ENCODE measurements at regions not wholly inside any gene's neighbourhood (a gene's known extent, or its start where the extent isn't known, plus 50 kb on each side); places are given as distances from the start of the nearest gene placed in this dataset.
"Not testable (repeated sequence)": the region's sequence is repeated elsewhere in the genome, so short reads cannot be mapped to it uniquely, and the experiment has no call there.

DNA sequence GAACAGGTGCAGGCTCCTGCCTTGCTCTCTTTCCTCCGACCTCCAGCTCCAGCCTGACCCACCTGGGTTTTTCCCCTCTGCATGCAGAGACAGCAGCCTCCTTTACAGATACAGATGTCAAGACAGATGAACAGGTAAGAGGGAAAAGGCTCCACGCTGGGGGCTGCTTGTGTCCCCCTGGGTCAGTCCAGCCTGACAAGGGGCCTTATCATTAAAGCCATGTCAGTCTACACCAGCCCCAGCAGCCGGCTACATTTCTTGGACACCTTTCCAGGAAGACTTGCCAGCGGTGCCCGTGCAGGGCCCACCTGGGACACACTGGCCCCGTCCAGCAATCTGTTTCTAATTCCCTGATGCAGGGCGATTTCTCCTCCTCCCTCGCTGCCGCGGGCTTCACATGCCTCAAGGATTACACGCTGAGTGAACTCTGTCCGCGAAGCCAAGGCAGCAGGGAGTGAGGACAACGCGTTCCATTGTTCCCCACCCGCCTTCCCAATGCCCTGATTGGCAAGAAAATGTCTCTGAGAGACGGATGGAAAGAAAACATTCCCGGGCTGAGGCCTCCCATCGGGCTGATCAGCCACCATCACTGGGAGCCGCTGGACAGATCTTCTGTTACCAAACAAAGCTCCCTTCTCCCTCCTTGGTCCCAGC lies 184.7 kb downstream of the C16orf95 start:
- DNase-seq (ENCODE audit: low spot score) = no peak

DNA sequence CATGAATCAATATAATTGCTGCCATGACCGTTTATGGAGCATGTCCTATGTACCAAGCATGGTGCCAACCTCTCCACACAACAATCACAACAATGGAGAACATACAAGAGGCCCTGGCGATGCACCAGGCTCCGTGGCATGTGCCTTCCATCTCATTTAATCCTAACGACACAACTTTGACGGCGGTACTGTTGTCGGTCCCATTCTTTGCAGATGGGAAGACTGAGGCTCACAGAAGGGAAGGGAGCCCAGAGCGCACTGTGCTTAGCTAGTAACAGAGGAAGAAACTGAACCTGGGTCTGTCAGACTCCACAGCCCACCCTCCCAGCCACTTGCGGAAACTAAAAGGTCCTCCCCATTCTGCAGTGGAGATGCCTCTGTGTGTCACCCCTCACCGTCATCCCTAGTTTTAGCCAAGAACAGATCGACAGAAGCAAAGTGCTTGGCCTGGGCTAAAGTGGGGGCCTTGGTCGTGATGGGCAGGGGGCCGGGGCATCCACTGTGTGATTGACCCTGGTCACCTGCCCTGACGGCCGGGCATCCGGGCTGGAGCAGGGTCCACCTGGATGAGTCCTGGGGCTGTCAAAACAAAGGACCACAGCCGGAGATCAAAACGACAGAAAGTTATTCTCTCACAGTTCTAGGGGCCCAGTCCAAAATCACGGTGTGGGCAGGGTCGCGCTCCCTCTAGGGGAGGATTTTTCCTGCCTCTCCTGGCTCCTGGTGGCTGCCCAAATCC lies 183.9 kb downstream of the C16orf95 start:
- no peak for DNase-seq (ENCODE audit: low spot score)

DNA sequence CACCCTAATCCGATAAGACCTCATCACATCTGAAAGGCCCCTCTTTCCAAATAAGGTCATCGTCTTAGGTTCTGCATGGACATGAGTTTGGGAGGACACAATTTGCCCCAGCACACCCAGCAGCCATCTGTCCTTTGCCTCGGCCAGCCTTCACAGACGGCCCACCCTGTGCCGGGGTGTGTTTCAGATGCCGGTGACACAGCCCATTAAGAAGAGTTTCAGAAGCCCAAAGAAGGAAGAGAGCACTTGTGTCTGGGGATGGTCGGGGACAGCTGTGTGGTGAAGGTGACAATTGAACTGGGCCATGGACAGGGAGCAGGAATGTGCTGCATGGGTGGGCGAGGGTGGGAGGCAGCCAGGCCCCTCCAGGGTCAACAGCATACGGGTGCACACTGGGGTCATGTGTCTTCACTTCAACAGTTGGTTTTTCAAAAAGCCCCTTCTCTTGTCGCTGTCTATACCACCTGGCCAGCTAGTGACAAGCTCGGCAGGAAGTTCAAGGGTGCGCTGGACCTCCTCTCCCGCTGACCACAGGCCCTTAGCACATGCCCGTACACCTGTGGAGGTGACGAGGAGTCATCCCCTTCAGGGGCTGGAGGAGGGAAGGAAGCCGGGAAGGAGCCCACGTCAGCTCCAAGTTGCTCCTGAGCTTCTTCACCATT lies 183.1 kb downstream of the C16orf95 start:
- DNase-seq (ENCODE audit: low spot score) = no peak

DNA sequence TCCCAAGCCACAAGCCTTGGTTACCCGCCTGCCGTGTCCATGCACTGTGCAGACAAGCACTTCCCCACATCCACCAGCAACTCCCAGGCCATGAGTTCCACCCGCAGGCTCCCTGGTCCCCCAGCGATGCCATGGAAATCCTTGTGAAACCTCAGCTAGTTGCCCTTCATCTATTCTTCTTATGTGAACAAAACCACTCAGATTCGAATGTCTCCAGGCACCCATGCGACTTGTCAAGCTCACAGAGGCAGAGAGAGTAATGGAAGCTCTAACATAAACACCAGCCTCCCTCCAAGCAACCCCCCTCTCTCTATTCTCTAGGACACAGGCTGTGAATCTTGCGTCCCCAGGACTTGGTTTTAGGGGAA lies 182.6 kb downstream of the C16orf95 start:
- no peak for DNase-seq (ENCODE audit: low spot score)

DNA sequence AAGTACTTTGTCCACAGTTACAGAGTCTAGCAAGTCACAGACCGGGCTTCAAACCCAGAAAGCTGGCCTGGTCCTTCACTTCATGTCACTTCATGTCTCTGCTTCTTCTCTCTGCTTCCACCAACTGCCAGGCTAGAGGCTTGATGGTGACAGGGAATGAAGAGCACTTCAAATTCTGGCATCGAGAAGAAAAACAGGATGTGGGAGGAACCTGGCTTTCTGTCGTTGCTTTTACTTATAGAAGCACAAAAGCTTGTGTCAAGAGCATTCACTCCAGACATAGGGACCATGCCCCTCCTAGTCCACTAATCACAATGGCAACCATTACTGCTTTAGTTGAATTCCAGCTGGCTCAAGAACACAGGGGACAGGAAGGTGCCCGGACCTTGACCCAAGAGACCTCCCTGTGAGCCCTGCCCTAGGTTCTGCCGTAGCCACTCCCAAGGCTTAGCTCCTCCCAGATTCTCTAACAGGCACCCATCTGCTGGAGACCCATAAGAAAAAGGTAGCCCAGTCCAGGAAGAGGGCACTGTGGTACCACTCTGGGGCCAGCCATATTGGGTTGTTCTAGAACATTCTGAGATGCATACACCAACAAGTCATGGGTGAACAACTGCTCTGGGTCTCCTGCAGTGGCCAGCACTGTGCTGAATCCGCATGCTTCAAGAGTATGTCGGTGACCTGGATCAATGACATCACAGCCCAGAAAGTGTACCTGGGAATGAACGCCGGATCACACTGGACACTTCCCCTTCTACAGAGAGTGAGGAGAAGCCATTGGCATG lies 181.8 kb downstream of the C16orf95 start:
- DNase-seq (ENCODE audit: low spot score) = no peak

DNA sequence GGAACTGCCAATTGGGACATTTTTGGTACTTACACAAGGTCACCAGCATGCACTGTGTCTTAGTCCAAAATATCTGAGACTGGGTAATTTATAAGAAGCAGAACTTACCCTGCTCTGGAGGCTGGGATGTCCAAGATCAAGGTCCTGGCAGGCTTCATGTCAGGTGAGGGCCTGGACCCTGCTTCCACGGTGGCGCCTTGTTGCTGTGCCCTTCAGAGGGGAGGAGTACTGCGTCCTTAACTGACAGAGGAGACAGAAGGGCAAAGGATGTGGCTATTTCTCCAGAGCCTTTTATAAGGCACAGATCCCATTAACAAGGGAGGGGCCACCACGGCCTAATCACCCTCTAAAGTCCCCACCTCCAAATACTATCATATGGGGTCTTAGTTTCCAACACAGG lies 178.9 kb downstream of the C16orf95 start:
- DNase-seq (ENCODE audit: low spot score) = no peak

DNA sequence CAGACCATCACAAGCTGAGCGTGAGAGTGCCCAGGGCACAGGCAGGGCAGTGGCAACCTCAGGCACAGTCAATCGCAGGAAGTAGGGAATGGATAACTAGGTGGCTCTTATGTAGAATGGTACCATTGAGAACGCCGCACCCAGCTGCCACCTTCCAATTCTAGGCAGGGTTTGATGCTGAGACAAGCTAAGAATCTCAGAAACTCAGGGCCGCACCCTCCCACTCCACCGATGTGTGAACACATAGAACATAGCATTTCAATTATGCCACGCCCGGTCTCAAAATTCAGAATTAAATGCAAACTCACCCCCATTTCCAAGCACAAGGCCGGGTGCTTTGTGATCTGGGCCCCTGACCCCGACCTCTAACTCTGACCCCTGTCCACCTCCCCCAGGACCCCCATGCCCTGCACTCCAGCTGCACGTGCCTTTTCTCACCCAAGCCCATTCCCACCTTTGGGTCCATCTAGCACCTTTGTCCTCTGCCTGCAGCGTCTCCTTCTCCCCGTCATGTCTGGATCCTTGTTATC lies 178.4 kb downstream of the C16orf95 start:
- DNase-seq (ENCODE audit: low spot score) = no peak

DNA sequence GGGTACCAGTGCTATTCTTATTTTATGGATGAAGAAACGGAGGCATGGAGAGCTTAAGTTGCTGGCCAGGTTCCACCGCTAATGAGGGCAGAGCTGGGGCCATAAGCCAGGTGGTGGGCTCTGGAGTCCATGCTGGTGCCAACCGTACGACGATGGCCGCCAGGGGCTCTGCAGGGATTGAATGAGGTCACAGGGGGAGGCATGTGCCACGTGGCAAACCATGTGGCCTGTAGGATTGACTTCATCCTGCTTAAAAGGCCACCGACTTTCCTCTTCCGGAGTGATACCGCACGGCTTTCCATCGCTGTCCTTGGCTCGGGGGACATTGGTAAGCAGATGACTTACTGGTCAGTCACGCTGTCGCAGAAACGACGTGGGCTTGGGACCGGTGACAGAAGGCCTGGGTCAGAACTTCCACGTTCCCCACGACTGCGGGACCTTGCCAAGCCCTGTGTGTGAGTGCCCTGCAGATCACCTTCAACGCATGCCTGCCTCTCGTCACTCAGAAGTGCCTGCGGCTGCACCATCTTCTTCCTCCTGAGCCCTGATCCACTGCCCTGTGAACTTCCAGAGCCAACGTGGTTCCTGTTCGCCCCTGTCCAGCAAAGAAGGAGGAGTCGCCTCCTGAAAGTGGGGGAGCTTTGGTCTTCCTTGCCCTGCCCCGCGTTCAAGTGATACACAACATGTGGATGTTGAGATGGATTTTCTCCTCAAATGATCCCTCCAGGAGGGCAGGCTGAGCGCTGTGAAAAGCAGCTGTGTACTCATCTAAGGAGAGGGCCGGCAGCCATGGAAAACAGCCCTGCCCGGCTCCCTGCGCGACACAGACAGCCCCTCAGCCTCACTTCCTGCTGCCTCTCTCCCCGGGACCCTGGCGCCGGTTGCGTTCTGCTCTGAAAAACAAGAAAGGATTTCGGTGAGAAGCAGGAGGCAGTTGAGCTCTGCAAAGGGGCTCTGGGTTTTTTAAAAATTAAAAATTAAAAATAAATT lies 176.7 kb downstream of the C16orf95 start:
- DNase-seq (ENCODE audit: low spot score) = no peak

DNA sequence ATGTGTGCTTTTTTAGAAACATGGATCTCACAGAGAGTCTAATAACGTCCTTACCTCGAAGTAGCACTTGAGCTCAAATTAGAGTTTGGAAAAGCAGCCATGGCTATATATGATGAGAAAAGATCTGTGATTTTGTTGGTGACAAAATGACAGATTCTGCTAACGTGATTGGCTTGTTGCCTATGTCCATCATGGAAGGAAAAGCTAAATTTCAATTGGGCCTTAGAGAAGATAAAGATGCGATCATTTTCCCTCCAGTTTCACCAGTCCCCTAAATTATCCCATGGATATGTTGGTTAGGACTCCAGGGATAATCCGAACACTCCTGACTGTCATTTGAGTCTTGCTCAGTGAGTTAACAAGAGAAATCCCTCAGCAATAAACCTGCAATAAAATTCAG lies 175.8 kb downstream of the C16orf95 start:
- DNase-seq (ENCODE audit: low spot score) = no peak

DNA sequence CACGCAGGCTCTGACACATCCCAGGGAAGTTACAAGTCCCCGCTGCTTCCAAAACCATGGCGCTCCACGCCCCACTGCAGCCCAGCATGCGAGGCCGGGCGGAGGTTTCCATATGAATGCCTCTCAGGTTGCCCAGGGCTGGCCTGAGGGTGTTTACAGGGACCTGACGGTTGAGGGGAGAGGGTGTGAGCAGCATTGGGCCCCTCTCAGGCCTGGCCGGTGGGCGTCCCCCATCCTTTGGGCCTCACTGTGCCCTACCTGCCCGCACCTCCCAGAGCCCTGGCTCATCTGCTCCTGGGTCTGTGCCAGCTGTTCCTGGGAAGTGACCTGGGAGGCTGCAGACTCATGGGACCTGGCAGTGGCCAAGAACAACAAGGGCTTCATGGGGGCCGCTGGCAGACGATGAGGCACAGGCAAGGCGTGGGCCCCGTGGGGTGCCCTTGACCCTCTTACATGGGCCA lies 173.5 kb downstream of the C16orf95 start:
- no peak for DNase-seq (ENCODE audit: low spot score)

DNA sequence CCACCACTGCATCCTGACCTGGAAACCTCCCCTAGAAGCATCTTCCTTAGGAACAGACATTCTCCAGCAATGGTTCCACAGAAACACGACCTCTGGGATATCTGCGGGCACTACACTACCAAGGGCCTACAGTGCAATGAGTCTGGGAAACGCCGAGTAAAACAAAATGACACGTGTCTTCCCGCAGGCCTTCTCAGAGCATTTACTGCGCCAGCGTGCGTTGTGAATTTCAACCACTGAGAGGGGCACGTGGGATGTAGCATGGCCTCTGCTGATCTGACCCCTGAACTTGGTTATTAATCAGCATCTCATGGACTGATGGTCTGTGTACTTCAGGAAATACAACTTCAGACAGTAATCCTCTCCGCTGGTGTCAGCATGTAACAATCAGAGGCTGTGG lies 173.0 kb downstream of the C16orf95 start:
- DNase-seq (ENCODE audit: low spot score) = no peak

DNA sequence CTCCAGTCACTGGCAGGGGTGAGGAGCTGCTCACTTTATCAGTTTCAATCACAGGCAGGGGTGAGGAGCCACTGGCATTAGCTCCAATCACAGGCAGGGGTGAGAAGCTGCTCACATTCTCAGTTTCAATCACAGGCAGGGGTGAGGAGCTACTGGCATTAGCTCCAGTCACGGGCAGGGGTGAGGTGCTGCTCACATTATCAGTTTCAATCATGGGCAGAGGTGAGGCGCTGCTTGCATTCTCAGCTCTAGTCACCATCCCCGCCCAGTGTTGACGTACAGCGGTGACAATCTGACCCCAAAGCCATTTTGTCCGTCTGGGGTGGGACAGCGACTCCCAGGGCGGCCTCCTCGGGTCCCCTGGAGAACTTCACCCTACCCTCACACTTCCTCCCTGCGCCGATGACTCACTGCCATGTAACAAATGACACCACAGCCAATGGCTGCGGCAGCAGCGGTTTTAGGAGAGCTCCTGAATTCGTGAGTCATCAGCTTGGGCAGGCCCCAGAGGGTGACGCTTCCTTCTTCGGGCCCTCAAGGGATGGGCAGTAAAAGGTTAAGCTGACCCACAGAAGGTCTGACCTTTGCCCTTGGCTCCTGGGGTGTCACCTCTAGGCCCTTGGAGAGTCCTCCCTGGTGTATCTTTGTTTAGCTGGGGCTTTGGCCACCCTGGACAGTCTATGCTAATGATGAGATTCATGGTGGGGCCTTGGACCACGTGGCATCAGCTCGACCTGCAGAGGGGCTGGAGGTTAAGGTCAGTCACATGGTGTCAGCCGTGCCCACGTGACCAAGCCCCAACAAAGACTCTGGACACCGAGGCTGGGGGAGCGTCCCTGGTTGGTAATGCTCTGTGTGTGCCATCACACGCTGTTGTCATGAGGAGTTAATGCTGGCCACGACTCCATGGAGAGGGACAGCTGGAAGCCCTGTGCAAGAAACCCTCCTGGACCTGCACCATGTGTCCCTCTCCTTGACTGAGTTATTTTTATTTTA lies 171.7 kb downstream of the C16orf95 start:
- DNase-seq (ENCODE audit: low spot score) = no peak

DNA sequence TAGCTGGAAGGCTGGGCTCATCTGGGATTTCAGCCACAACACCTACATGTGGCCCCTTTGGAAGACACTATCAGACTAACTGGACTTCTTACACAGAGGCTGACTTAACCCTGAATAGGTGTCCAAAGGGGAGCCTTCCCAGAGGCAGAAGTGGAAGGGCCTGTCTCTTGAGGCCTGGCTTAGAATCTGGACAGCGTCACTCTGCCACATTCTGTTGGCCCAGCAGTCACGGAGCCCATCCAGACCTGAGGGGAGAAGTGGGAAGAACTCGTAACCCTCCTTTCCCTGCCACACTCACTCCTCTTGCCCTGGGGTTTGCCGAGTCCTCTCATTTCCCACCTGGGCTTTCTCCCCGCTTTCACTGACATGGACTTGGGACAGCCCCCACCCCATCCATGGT lies 170.5 kb downstream of the C16orf95 start:
- no peak for DNase-seq (ENCODE audit: low spot score)

DNA sequence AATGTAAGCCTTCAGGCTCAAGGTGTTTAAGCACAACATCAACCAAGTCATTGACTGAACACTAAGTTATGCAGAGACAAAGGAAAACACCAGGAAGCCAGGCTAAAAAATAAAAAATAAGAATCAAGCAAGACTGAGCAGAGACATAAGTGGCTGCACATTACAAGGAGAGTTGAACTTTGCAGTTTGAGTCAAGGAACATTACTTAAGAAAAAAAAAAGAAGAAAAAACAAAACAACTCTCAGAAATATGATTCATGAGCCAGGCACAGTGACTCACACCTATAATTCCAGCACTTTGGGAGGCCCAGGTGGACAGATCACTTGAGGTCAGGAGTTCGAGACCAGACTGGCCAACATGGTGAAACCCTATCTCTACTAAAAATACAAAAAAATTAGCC lies 168.1 kb downstream of the C16orf95 start:
- no peak for DNase-seq (ENCODE audit: low spot score)

DNA sequence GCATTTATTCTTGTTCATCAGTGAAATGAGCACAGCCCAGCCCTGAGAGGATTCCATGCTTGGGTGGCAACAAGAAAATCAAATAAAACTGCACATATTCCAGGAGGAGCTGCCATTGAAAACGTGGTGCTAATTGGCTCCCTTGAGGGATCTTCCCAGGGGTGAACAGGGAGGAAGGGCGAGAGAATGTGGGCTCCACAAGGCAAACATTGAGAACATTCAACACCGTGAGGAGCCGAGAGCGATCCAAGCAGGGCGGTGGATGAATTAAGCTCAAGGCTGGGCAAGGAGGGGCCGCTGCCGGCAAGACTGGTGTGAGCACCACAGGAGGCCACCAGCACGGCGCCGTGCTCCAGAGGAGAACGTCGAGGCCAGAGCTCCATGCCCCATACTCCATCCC lies 166.9 kb downstream of the C16orf95 start:
- no peak for DNase-seq (ENCODE audit: low spot score)

DNA sequence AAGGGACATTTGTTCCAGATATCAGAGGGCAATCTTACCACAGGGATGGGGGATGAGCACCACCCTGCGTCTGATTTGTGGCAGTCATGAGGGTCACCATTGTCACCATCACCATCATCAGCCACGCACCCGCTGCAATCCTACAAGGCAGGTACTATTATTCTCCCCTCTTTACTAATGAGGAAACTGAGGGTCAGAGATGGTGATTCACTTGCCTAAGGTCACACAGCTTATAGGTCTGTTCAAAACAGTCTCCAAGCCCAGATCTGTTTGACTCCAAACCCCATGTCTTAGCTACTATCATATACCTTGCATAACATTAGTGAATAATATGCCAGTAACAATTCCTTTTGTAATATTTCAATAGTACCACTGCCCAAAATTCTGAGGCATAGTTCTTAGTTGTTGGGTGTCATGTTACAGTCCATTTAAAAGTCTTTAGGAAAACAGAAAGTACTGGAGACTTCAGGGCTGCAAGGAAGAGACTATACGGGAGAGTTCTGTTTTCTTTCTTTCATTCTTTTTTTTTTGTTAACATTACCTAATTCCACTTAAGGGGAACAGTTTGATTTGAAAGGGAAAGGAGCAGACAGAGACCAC lies 166.4 kb downstream of the C16orf95 start:
- DNase-seq (ENCODE audit: low spot score) = no peak

DNA sequence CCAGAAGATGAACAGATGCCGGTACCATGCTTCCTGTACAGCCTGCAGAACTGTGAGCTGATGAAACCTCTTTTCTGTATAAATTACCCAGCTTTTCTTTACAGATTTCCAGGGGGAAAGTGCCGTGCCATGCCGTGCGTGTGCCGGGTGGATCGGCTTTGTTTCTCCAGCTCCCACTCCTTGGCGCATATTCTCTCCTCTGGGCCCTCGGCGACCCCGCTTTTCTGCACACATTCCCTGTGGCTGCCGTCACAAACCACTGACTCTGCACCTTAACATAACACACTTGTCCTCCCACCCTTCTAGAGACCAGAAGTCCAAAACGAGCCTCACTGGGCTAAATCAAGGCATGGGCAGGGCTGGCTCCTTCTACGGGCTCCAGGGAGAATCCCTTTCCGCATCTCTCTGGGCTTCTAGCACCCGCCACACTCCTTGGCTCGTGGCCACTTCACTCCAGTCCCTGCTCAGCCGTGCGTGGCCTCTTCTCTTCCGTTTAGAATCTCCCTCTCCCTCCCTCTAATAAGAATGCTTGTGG lies 164.9 kb downstream of the C16orf95 start:
- no peak for DNase-seq (ENCODE audit: low spot score)

DNA sequence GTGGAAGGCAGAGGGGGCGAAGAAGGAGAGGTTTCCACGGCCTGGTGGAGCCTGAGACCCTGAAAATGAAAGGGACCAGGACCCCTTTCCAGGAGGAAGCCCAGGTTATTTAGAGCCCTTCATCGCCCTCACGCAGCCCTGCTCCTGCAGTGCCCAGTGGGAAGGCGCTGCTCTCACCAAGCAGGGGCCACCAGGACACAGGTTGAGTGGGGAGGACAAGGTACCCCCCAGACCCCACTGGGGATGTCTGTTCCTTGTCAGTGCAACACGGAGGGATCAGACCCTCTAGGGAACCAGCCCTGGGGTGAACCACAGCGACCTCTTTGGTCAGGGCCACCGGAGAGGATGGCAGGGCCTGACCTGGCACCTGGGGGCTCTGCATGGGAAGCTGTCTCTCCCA lies 163.9 kb downstream of the C16orf95 start:
- no peak for DNase-seq (ENCODE audit: low spot score)

DNA sequence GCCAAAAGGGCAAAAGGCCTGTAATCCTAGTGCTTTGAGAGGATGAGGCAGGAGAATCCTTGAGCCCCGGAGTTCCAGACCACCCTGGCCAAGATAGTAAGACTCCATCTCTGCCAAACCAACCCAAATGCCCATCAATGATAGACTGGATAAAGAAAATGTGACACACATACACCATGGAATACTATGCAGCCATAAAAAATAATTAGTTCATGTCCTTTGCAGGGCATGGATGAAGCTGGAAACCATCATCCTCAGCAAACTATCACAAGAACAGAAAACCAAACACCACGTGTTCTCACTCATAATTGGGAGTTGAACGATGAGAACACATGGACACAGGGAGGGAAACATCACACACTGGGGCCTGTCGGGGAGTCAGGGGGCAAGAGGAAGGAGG lies 161.9 kb downstream of the C16orf95 start:
- DNase-seq (ENCODE audit: low spot score) = not testable (repeated sequence)
